Esophagus squamous epithelium (tissue), 4 donors: ENCODE measurements at regions not wholly inside any gene's neighbourhood (a gene's known extent, or its start where the extent isn't known, plus 50 kb on each side); places are given as distances from the start of the nearest gene placed in this dataset.

Experiments used
- POLR2A ChIP-seq, 4 donors: fragments of 450-650 bp; IDR thresholded peaks; one replicate each; pipeline ENCODE4 v1.6.1; 2017; ENCODE audit warnings: antibody characterized with exemption in 4 of 4, mild to moderate bottlenecking in 4 of 4, moderate library complexity in 3 of 4
- TF ChIP-seq, protein P1 (sequence below), 6 experiments: fragments of 450-650 bp in 4 of 6; fragments of 200-600 bp in 2 of 6; sonication (generic) in 2 of 6; IDR thresholded peaks; one replicate each; pipeline ENCODE4 v1.5.1; 2016 to 2019; ENCODE audit warnings: antibody characterized with exemption in 6 of 6, mild to moderate bottlenecking in 4 of 6, moderate library complexity in 4 of 6

DNA sequence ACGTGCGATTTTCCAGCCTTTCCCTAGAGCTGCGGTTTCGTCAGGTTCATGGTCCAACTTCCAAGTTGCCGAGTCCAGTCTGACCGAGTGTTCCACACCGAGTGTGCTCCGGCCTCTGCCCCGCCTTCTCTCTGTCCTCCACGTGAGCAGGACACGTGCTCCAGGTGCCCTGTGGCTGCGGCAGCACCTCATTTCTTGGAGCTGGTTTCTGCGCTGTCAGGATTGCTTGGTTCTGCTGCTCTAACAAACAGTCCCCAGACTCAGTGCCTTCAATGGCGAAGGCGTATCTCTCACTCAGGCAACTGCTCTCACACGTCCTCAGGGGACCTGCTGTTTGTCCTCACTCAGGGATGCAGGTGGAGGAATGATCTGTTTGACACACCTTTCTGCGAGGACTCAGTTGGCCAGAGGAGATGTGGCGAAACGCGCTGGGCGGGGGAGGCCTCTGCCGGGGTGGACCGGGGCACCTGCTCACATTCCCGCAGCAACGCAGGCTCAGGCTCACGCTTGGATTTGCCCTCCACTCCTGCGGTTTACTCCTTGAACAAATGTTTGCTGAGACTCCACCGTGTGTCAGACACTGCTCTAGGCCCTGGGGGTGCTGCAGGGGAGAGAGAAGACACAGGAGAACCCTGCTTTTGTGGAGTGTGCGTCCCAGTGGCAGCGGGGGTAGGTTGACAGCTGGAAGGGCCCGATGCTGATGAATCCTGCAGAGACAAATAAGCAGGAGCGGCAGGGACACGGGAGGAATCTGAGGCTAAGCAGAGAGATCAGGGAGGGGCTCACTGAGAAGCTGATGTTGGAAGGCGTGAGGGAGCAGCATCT, 63.4 kb upstream of the FBRSL1 start:
- TF ChIP-seq, protein P1, sequence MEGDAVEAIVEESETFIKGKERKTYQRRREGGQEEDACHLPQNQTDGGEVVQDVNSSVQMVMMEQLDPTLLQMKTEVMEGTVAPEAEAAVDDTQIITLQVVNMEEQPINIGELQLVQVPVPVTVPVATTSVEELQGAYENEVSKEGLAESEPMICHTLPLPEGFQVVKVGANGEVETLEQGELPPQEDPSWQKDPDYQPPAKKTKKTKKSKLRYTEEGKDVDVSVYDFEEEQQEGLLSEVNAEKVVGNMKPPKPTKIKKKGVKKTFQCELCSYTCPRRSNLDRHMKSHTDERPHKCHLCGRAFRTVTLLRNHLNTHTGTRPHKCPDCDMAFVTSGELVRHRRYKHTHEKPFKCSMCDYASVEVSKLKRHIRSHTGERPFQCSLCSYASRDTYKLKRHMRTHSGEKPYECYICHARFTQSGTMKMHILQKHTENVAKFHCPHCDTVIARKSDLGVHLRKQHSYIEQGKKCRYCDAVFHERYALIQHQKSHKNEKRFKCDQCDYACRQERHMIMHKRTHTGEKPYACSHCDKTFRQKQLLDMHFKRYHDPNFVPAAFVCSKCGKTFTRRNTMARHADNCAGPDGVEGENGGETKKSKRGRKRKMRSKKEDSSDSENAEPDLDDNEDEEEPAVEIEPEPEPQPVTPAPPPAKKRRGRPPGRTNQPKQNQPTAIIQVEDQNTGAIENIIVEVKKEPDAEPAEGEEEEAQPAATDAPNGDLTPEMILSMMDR (IDR thresholded peaks at IDR 0.05), result no peak
- TF ChIP-seq POLR2A (IDR thresholded peaks at IDR 0.05), result no peak
